LoVo (cell line): ENCODE measurements at regions not wholly inside any gene's neighbourhood (a gene's known extent, or its start where the extent isn't known, plus 50 kb on each side); places are given as distances from the start of the nearest gene placed in this dataset.
A peak's percentile ranks its signal among the peaks of the same experiment; 100 is the strongest.
"Not testable (repeated sequence)": the region's sequence is repeated elsewhere in the genome, so short reads cannot be mapped to it uniquely, and the experiment has no call there.

Source experiments
- DNase-seq: peaks from one replicate; pipeline ENCODE4 v3.0.0-alpha.2; 2016; ENCODE audit warnings: low spot score

- no peak for DNase-seq
Measured at GRCh38 chr17:51387986-51388385, 127.6 kb downstream of the UTP18 start.

GRCh38 chr17:51389875-51390274 is 129.5 kb downstream of the UTP18 start:
- DNase-seq, result no peak

- peak; percentile 13 for DNase-seq
Measured at GRCh38 chr17:51391982-51392654, 131.8 kb downstream of the UTP18 start.

GRCh38 chr17:51395621-51396020 is 135.3 kb downstream of the UTP18 start:
- no peak for DNase-seq

DNA sequence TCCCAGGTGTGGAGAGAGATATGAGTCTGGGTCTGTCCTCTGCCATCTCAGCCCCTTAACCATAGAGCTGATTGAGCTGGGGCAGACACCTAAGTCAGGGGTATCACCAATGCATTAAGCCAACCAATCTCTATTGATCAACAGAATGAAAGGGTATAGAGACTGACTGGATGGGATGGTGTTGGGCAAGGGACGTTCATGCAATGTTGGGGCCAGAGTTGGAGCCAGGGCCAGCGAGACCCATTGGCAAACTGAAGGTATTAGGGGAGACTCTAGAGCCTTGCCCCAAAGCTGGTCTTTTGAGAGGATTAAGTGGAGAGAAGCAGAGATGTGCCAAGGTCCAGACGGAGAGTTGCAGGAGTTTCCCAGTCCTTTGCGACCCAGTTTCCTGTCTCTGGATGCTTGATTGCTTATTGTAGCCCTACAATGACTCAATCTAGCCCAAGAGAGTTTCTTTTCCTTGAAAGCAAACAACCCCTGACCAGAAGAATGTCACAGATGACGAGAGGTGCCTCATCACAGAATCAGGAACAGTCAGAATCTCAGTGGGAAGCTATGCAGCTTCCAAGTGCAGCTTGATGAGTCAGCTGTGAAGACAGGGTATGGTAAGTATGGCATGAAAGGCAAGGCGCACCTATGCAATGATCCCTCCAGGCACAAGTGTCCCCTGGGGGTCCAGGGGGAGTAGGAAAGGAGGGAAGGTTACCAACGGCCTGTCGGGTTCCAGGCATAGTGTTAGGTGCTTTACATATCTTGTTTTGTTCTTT is 137.2 kb downstream of the UTP18 start:
- DNase-seq, result peak; percentile 23

GRCh38 chr17:51398128-51398525 is 137.8 kb downstream of the UTP18 start:
- DNase-seq, result no peak

DNA sequence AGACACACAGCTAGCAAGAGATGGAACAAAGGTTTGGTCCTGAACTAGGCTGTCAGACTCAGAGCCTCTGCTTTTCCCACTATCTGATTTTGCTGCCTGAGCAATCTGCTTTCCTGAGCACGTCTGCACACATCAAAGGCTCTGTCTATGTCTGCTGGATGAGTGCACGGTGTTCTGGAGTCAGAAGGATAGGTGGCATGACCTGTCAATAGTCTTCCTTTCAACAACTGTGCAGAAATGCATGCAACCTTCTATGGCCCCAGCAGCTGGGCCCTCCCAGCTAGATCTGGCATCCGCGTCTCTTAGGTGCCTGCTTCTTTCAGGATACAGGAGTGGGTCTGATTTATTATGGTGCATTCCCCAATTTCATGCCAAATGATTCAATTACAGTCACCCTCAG is 138.3 kb downstream of the UTP18 start:
- DNase-seq, result no peak

- no peak for DNase-seq
Measured at GRCh38 chr17:51401279-51401678, 140.9 kb downstream of the UTP18 start.

GRCh38 chr17:51402899-51403298 is 142.6 kb downstream of the UTP18 start:
- DNase-seq, result no peak

DNA sequence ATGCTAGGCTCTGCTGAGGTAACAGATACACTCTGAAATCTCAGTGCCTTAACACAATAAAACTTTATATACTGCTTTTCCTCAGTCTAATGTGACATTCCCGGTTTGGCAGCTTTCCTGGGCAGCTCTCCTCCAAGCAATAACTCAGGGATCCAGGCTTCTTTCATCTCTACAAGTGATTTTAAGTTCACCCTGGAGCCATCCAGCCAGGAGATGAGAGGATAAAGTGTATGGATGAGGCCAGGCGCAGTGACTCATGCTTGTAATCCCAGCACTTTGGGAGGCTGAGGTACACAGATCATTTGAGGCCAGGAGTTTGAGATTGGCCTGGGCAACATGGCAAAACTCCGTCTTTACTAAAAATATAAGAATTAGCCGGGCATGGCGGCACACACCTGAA is 147.2 kb downstream of the UTP18 start:
- DNase-seq, result no peak

GRCh38 chr17:51419476-51419875 is 159.1 kb downstream of the UTP18 start:
- DNase-seq, result peak; percentile 8

GRCh38 chr17:51421525-51421924 is 161.2 kb downstream of the UTP18 start:
- no peak for DNase-seq

- no peak for DNase-seq
Measured at GRCh38 chr17:51422634-51423033, 162.3 kb downstream of the UTP18 start.

DNA sequence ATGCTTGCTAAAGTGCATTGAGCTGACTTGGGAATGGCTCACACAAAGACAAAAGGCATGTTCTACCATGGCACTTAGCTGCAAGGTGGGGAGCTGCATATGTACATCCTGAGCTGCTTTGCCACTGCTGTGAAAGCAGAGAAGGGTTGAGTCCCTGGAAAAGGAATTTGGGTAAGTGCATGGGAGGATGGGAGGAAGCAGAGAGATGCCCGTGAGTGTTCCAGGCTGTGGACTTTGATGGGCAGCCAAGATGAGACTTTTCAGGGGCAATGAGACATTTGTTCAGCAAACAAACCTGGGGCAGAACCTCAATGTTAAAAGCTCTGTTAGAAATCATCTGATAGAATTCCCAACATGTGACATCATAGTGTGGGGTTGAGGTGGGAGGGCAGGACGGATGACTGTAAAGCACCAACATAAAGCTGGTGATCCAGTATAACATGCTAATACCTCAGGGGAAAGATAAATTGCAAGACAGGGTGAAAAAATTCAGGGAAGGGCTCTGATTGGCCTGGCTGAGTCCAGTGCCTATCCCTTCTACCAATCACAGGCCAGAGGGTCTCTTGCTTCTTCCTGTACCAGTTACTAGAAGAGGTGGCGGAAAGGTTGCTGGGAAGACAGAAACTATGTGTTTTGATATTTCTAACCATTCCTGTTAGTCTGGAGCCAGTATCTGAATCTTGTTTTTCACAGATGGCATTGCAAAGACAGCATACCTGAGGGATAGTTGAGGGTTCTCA is 163.2 kb downstream of the UTP18 start:
- no peak for DNase-seq

- no peak for DNase-seq
Measured at GRCh38 chr17:51425773-51426172, 165.4 kb downstream of the UTP18 start.

DNA sequence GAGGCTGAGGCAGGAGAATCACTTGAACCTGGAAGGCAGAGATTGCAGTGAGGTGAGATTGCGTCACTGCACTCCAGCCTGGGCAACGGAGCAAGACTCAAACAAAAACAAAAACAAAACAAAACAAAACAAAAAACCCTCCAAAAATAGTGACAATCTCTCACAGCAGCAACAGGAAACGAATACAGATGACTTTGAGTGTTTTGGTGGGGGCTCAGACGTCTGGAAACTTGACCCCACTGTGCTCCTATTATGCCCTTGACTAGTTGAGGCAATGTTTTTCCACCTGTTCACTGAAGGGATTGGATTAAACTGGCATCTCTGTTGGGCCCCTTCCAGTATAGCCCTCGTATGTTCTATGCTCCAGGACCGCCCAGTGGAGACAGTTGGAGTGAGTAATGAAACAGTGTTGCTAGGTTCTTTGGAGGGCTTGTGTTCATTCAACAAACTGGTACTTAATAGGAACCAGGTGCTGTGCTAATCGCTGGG is 167.0 kb downstream of the UTP18 start:
- no peak for DNase-seq

GRCh38 chr17:51427856-51428255 is 167.5 kb downstream of the UTP18 start:
- DNase-seq, result no peak

- DNase-seq, result no peak
Measured at GRCh38 chr17:51428668-51429495, 168.5 kb downstream of the UTP18 start.

- not testable (repeated sequence) for DNase-seq
Measured at GRCh38 chr17:51429938-51430337, 169.6 kb downstream of the UTP18 start.

DNA sequence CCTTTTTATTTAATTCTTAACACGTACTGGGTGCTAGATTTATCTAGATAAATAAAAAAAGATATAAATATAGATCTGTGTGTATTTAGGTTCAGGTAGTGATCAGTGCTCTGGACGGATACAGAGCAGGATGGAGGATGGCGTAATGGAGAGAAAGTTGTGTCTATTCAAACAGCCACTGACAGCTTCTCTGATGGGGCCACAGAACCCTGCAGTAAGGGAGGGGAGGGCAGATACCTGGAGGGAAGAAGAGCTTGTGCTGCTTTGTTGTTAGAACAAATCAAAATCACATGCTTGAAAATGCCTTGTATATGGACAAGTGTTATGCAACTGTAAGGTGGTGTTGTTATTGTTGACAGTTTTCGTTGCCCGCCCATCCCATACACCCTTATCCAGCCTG is 170.2 kb downstream of the UTP18 start:
- DNase-seq, result no peak

- DNase-seq, result peak; percentile 37
Measured at GRCh38 chr17:51434434-51435170, 174.3 kb downstream of the UTP18 start.
